ENCODE measurements at regions not wholly inside any gene's neighbourhood (a gene's known extent, or its start where the extent isn't known, plus 50 kb on each side); places are given as distances from the start of the nearest gene placed in this dataset.

DNA sequence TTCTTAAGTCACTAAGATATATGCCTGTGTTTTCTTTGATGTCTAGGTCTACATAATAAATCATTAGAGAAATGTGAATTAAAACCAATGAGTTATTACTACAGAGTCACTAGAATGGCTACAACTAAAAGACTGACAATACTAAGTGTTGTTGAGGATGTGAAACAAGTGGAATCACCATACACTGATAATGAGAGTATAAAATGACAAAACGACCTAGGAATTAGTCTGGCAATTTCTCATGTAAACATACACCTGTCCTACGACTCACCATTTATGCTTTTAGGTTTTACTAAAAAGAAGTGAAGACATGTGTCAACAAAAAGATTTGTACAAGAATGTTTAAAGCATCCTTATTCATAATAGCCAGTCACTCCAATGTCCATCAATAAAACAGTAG, 75.2 kb upstream of the SATB1 start:
- Histone ChIP-seq H3K4me1 (ENCODE audit: insufficient read depth, low read length, poor library complexity, severe bottlenecking) (peaks cover 35% of the 10 kb centered on the region), H3K9me3 (ENCODE audit: low read length) (peaks cover 20% of the 10 kb centered on the region; the same call in 1 of the 2 replicates), H4K20me1 (ENCODE audit: insufficient read depth, low read length) (no peaks in the 10 kb centered on the region), H3K27ac (ENCODE audit: low read depth, low read length, poor library complexity, severe bottlenecking) (no peak overlapping the region), H3K36me3 (ENCODE audit: insufficient read depth, low read length) (peaks cover 15% of the 10 kb centered on the region; the same call in 1 of the 2 replicates), H3K4me3 (ENCODE audit: low read depth, low read length, poor library complexity, severe bottlenecking) (no peak overlapping the region), H3K4me2 (ENCODE audit: low read length) (no peak overlapping the region), H3K79me2 (ENCODE audit: insufficient read depth, low read depth, low read length) (no peaks in the 10 kb centered on the region), H3K9me2 (ENCODE audit: insufficient read depth, low read length) (no peaks in the 10 kb centered on the region), H2AFZ (ENCODE audit: low read length) (no peak overlapping the region)
- POLR2A ChIA-PET: no interaction called here
- DNase-seq (ENCODE audit: low spot score): no peak
- CTCF ChIA-PET (ENCODE audit: unreplicated experiment): no interaction called here
- TF ChIP-seq, protein P1, sequence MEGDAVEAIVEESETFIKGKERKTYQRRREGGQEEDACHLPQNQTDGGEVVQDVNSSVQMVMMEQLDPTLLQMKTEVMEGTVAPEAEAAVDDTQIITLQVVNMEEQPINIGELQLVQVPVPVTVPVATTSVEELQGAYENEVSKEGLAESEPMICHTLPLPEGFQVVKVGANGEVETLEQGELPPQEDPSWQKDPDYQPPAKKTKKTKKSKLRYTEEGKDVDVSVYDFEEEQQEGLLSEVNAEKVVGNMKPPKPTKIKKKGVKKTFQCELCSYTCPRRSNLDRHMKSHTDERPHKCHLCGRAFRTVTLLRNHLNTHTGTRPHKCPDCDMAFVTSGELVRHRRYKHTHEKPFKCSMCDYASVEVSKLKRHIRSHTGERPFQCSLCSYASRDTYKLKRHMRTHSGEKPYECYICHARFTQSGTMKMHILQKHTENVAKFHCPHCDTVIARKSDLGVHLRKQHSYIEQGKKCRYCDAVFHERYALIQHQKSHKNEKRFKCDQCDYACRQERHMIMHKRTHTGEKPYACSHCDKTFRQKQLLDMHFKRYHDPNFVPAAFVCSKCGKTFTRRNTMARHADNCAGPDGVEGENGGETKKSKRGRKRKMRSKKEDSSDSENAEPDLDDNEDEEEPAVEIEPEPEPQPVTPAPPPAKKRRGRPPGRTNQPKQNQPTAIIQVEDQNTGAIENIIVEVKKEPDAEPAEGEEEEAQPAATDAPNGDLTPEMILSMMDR (conservative IDR thresholded peaks at IDR 0.05; ENCODE audit: low read length): no peak
- TF ChIP-seq EZH2phosphoT487 (IDR thresholded peaks at IDR 0.05; ENCODE audit: borderline replicate concordance, low read depth, low read length): no peak
- intact Hi-C loops (cut with micrococcal nuclease; ENCODE audit: unreplicated experiment): loop anchor here (5.0 kb wide), 2 partner anchors 78 to 262 kb away; no protein-coding TSS in a partner anchor
- no TSS peak for BruUV-seq (replicated peaks)

DNA sequence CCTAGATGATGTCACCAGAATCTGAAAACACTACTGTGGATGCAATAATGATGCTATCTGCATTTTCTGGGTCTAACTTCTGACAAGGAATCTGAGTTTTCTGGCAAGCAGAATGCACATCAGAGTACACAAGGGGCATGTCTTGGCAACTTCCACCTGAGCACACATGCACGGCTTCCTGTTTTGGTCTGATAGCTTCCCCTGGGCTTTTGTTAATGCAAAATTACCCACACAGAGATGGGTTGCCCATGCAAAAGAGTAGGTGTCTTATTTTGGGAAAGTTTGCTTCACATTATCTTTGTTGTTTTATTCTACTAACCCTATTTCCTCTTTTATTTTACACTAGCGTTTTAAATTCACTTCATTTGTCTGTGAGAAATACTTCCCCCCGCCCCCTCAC, 74.2 kb upstream of the SATB1 start:
- intact Hi-C loops (cut with micrococcal nuclease; ENCODE audit: unreplicated experiment): loop anchor here (10.0 kb wide), 1 partner anchor 1026 kb away; no protein-coding TSS in a partner anchor
- H3K4me3 ChIP-seq (ENCODE audit: low read depth, low read length, poor library complexity, severe bottlenecking): peak overlapping the region; percentile 40
- H3K79me2 ChIP-seq (ENCODE audit: insufficient read depth, low read depth, low read length): no peaks in the 10 kb centered on the region
- H3K4me2 ChIP-seq (ENCODE audit: low read length): peak overlapping the region; percentile 63
- H3K9me2 ChIP-seq (ENCODE audit: insufficient read depth, low read length): no peaks in the 10 kb centered on the region
- peaks cover 15% of the 10 kb centered on the region; the same call in 1 of the 2 replicates for H3K36me3 ChIP-seq (ENCODE audit: insufficient read depth, low read length)
- DNase-seq (ENCODE audit: low spot score): peak; percentile 90
- no TSS peak for BruUV-seq (replicated peaks)
- ChIA-PET POLR2A (no interaction called here), CTCF (ENCODE audit: unreplicated experiment) (no interaction called here)
- peak overlapping the region; percentile 75 for H3K27ac ChIP-seq (ENCODE audit: low read depth, low read length, poor library complexity, severe bottlenecking)
- no peaks in the 10 kb centered on the region for H4K20me1 ChIP-seq (ENCODE audit: insufficient read depth, low read length)
- H2AFZ ChIP-seq (ENCODE audit: low read length): peak overlapping the region; percentile 80
- TF ChIP-seq, protein P1 (conservative IDR thresholded peaks at IDR 0.05; ENCODE audit: low read length): no peak
- no peak for TF ChIP-seq EZH2phosphoT487 (IDR thresholded peaks at IDR 0.05; ENCODE audit: borderline replicate concordance, low read depth, low read length)
- H3K4me1 ChIP-seq (ENCODE audit: insufficient read depth, low read length, poor library complexity, severe bottlenecking): peaks cover 35% of the 10 kb centered on the region
- peaks cover 20% of the 10 kb centered on the region; the same call in 1 of the 2 replicates for H3K9me3 ChIP-seq (ENCODE audit: low read length)

DNA sequence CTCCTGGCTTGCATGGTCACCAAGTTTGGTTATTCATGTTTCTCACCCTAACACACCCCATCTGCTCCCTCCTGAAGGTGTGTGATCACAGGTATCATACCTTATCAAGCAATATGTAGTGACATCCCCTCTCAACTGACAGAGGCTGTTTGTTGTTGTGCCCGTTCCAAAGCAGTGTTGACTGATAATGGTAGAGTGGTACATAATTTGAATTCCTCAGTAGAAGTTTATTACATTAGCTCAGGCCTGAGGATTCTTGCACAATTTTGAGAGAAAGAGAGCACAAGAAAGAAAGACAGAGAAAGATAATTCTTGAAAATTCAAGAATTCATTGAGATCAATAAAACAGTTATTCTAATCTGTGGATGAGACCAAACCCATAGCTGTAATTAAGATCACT, 69.1 kb upstream of the SATB1 start:
- ChIA-PET POLR2A (interaction anchor here (1.7 kb wide), 1 partner anchor 34 kb away, joined by 4 read pairs; no protein-coding TSS in a partner anchor), CTCF (ENCODE audit: unreplicated experiment) (no interaction called here)
- BruUV-seq (replicated peaks): no TSS peak
- DNase-seq (ENCODE audit: low spot score): no peak
- Histone ChIP-seq H3K27ac (ENCODE audit: low read depth, low read length, poor library complexity, severe bottlenecking) (no peak overlapping the region), H4K20me1 (ENCODE audit: insufficient read depth, low read length) (no peaks in the 10 kb centered on the region), H3K36me3 (ENCODE audit: insufficient read depth, low read length) (no peaks in the 10 kb centered on the region), H3K4me1 (ENCODE audit: insufficient read depth, low read length, poor library complexity, severe bottlenecking) (peaks cover 34% of the 10 kb centered on the region), H3K4me3 (ENCODE audit: low read depth, low read length, poor library complexity, severe bottlenecking) (no peak overlapping the region), H2AFZ (ENCODE audit: low read length) (no peak overlapping the region), H3K4me2 (ENCODE audit: low read length) (no peak overlapping the region), H3K9me2 (ENCODE audit: insufficient read depth, low read length) (no peaks in the 10 kb centered on the region), H3K9me3 (ENCODE audit: low read length) (peaks cover 10% of the 10 kb centered on the region; the same call in 1 of the 2 replicates), H3K79me2 (ENCODE audit: insufficient read depth, low read depth, low read length) (no peaks in the 10 kb centered on the region)
- intact Hi-C loops (cut with micrococcal nuclease; ENCODE audit: unreplicated experiment): loop anchor here (10.0 kb wide), 1 partner anchor 1031 kb away; no protein-coding TSS in a partner anchor
- TF ChIP-seq EZH2phosphoT487 (IDR thresholded peaks at IDR 0.05; ENCODE audit: borderline replicate concordance, low read depth, low read length): no peak
- TF ChIP-seq, protein P1 (conservative IDR thresholded peaks at IDR 0.05; ENCODE audit: low read length): no peak

Data from OCI-LY7 (cell line).